Hematopoietic multipotent progenitor cell (in vitro differentiated cells): ENCODE measurements at regions not wholly inside any gene's neighbourhood (a gene's known extent, or its start where the extent isn't known, plus 50 kb on each side); places are given as distances from the start of the nearest gene placed in this dataset.

Source experiments
- DNase-seq, 3 donors: peaks; one replicate each; pipeline ENCODE4 v3.0.0-alpha.2; 2011 to 2015; ENCODE audit warnings: low read depth in 2 of 3, low spot score in 2 of 3

- no peak for DNase-seq
Measured at GRCh38 chr13:63999614-64000305, 2584.1 kb upstream of the PCDH20 start.

- DNase-seq = no peak
Measured at GRCh38 chr13:63983366-63983765, 2567.7 kb upstream of the PCDH20 start.

- no peak for DNase-seq
Measured at GRCh38 chr13:63979951-63980350, 2564.3 kb upstream of the PCDH20 start.

GRCh38 chr13:63972328-63972727, 2556.7 kb upstream of the PCDH20 start:
- DNase-seq = no peak

- DNase-seq = no peak
Measured at GRCh38 chr13:63954683-63955082, 2539.0 kb upstream of the PCDH20 start.

- DNase-seq = no peak
Measured at GRCh38 chr13:63948045-63948444, 2532.4 kb upstream of the PCDH20 start.

GRCh38 chr13:63944911-63945310, 2529.3 kb upstream of the PCDH20 start:
- no peak for DNase-seq

- no peak for DNase-seq
Measured at GRCh38 chr13:63942372-63942771, 2526.7 kb upstream of the PCDH20 start.

- DNase-seq = no peak
Measured at GRCh38 chr13:63938851-63939250, 2523.2 kb upstream of the PCDH20 start.

GRCh38 chr13:63910511-63910910, 2494.9 kb upstream of the PCDH20 start:
- DNase-seq = peak in 1 of 3 donors; percentile 11

GRCh38 chr13:63909726-63910375, 2494.2 kb upstream of the PCDH20 start:
- DNase-seq = no peak

- no peak for DNase-seq
Measured at GRCh38 chr13:63902141-63902540, 2486.5 kb upstream of the PCDH20 start.

GRCh38 chr13:63901630-63902029, 2486.0 kb upstream of the PCDH20 start:
- DNase-seq = no peak

- no peak for DNase-seq
Measured at GRCh38 chr13:63900406-63900805, 2484.8 kb upstream of the PCDH20 start.

- DNase-seq = no peak
Measured at GRCh38 chr13:63896321-63896720, 2480.7 kb upstream of the PCDH20 start.

GRCh38 chr13:63882052-63882451, 2466.4 kb upstream of the PCDH20 start:
- no peak for DNase-seq

GRCh38 chr13:63880705-63881104, 2465.1 kb upstream of the PCDH20 start:
- DNase-seq = no peak

GRCh38 chr13:63873936-63874335, 2458.3 kb upstream of the PCDH20 start:
- no peak for DNase-seq

GRCh38 chr13:63864171-63864902, 2448.7 kb upstream of the PCDH20 start:
- DNase-seq = no peak

- no peak for DNase-seq
Measured at GRCh38 chr13:63855457-63856118, 2439.9 kb upstream of the PCDH20 start.

- no peak for DNase-seq
Measured at GRCh38 chr13:63853816-63854215, 2438.2 kb upstream of the PCDH20 start.
